H1 (cell line): ENCODE measurements at regions not wholly inside any gene's neighbourhood (a gene's known extent, or its start where the extent isn't known, plus 50 kb on each side); places are given as distances from the start of the nearest gene placed in this dataset.

Source experiments
- CTCF ChIA-PET: fragments of 300-600 bp; sonication (Branson Sonifier 250); formaldehyde crosslinking; loops from one replicate; lab custom pipeline; 2021; ENCODE audit not compliant: partially characterized antibody; lab: Charles Lee
- POLR2A ChIA-PET: fragments of 300-600 bp; sonication (Branson Sonifier 250); formaldehyde crosslinking; loops from one replicate; lab custom pipeline; 2021; ENCODE audit warnings: inconsistent platforms; ENCODE audit not compliant: partially characterized antibody; lab: Charles Lee
- DNase-seq, 2 experiments: peaks; one replicate each; pipeline versions ENCODE4 v3.0.0 to v3.0.0-alpha.2; 2010 to 2022; ENCODE audit warnings: low spot score in 2 of 2, low read depth in 1 of 2, mixed read lengths in 1 of 2
- FAIRE-seq: peaks from 2 replicates; lab custom pipeline; 2011; peaks lifted over from hg19 to GRCh38; lab: Jason Lieb, UNC
- H2AFZ ChIP-seq: 2 replicates; pipeline ENCODE4 v1.8.1; 2012; ENCODE audit warnings: low read length, inconsistent platforms
- H2AK5ac ChIP-seq: 2 replicates; pipeline ENCODE4 v1.6.1; 2013; ENCODE audit warnings: low read depth, low read length
- H2BK120ac ChIP-seq: replicated peaks from 2 replicates; pipeline ENCODE3; 2013; ENCODE audit warnings: low read depth, low read length, inconsistent platforms
- H2BK12ac ChIP-seq: 2 replicates; pipeline ENCODE4 v1.6.1; 2013; ENCODE audit warnings: low read depth, low read length
- H2BK15ac ChIP-seq: 2 replicates; pipeline ENCODE4 v1.6.1; 2013; ENCODE audit warnings: low read length
- H2BK20ac ChIP-seq: 2 replicates; pipeline ENCODE4 v1.6.1; 2013; ENCODE audit warnings: low read length
- H2BK5ac ChIP-seq: 2 replicates; pipeline ENCODE4 v1.6.1; 2013; ENCODE audit warnings: low read depth, low read length
- H3K14ac ChIP-seq: 2 replicates; pipeline ENCODE4 v1.6.1; 2013; ENCODE audit warnings: inconsistent platforms; ENCODE audit not compliant: insufficient read length
- H3K18ac ChIP-seq: 2 replicates; pipeline ENCODE4 v1.6.1; 2013; ENCODE audit warnings: low read length; ENCODE audit errors: extremely low read depth
- H3K23ac ChIP-seq: 2 replicates; pipeline ENCODE4 v1.6.1; 2013; ENCODE audit warnings: inconsistent platforms; ENCODE audit not compliant: insufficient read length
- H3K23me2 ChIP-seq: 2 replicates; pipeline ENCODE4 v1.6.1; 2013; ENCODE audit warnings: low read depth, low read length
- H3K27ac ChIP-seq: 2 replicates; pipeline ENCODE4 v1.6.1; 2011; ENCODE audit warnings: low read depth, low read length, inconsistent platforms
- H3K27me3 ChIP-seq, 4 experiments: replicated peaks in 1 of 4; 1 replicate in 1 of 4; 2 replicates in 3 of 4; pipeline versions ENCODE4 v1.6.1 to v1.8.1; 2011 to 2013; ENCODE audit warnings: low read length in 3 of 4, mild to moderate bottlenecking in 3 of 4, inconsistent platforms in 2 of 4, mixed read lengths in 2 of 4, moderate library complexity in 1 of 4; ENCODE audit not compliant: control insufficient read depth in 3 of 4, insufficient read depth in 3 of 4; ENCODE audit errors: extremely low read depth in 1 of 4
- H3K36me3 ChIP-seq, 4 experiments: 2 replicates each; pipeline versions ENCODE4 v1.6.1 to v1.8.1; 2011 to 2013; ENCODE audit warnings: mild to moderate bottlenecking in 4 of 4, low read length in 3 of 4, moderate library complexity in 2 of 4, control low read depth in 1 of 4, inconsistent platforms in 1 of 4; ENCODE audit not compliant: insufficient read depth in 4 of 4, control insufficient read depth in 2 of 4
- H3K4ac ChIP-seq: replicated peaks from 2 replicates; pipeline ENCODE3; 2013; ENCODE audit warnings: low read length, low read depth, mixed read lengths, inconsistent platforms; ENCODE audit not compliant: insufficient read length
- H3K4me1 ChIP-seq, 4 experiments: replicated peaks in 1 of 4; 1 replicate in 1 of 4; 2 replicates in 3 of 4; pipeline versions ENCODE4 v1.6.1 to v1.8.1; 2011 to 2013; ENCODE audit warnings: low read length in 3 of 4, inconsistent platforms in 2 of 4, mixed read lengths in 1 of 4; ENCODE audit not compliant: insufficient read depth in 4 of 4, control insufficient read depth in 3 of 4
- H3K4me2 ChIP-seq, 2 experiments: 2 replicates each; pipeline versions ENCODE4 v1.6.1 to v1.8.1; 2011 to 2013; ENCODE audit warnings: low read depth in 2 of 2, low read length in 2 of 2, control low read depth in 1 of 2, inconsistent platforms in 1 of 2, mild to moderate bottlenecking in 1 of 2; ENCODE audit not compliant: insufficient read depth in 1 of 2
- H3K4me3 ChIP-seq, 4 experiments: fragments of 200-600, 300-600 bp in 1 of 4; sonication (generic), shearing (Covaris generic), sonication (Bioruptor Twin) in 1 of 4; 2 replicates each; pipeline versions ENCODE4 v1.5.1 to v1.8.1; 2011 to 2016; ENCODE audit warnings: low read length in 4 of 4, low read depth in 3 of 4, control low read depth in 2 of 4, inconsistent platforms in 2 of 4, mild to moderate bottlenecking in 2 of 4, mixed read lengths in 1 of 4, moderate library complexity in 1 of 4; ENCODE audit not compliant: insufficient read depth in 2 of 4; ENCODE audit errors: extremely low read depth in 1 of 4
- H3K56ac ChIP-seq: replicated peaks from 2 replicates; pipeline ENCODE3; 2013; ENCODE audit warnings: low read depth, mild to moderate bottlenecking, mixed read lengths, low read length, inconsistent platforms; ENCODE audit not compliant: insufficient read length
- H3K79me1 ChIP-seq: 2 replicates; pipeline ENCODE4 v1.6.1; 2013; ENCODE audit warnings: low read depth, low read length, control low read depth
- H3K79me2 ChIP-seq, 2 experiments: 2 replicates each; pipeline versions ENCODE4 v1.6.1 to v1.8.1; 2012 to 2013; ENCODE audit warnings: low read length in 2 of 2, mild to moderate bottlenecking in 2 of 2, inconsistent platforms in 1 of 2; ENCODE audit not compliant: insufficient read depth in 2 of 2, control insufficient read depth in 1 of 2
- H3K9ac ChIP-seq, 4 experiments: replicated peaks in 1 of 4; 1 replicate in 1 of 4; 2 replicates in 3 of 4; pipeline versions ENCODE4 v1.6.1 to v1.8.1; 2011 to 2013; ENCODE audit warnings: low read depth in 3 of 4, low read length in 3 of 4, control low read depth in 2 of 4, mild to moderate bottlenecking in 2 of 4, moderate library complexity in 2 of 4, inconsistent platforms in 1 of 4; ENCODE audit errors: extremely low read depth in 1 of 4
- H3K9me3 ChIP-seq, 2 experiments: 2 replicates each; pipeline versions ENCODE4 v1.6.1 to v1.8.1; 2012 to 2013; ENCODE audit warnings: mild to moderate bottlenecking in 2 of 2, moderate library complexity in 2 of 2, control low read depth in 1 of 2, inconsistent platforms in 1 of 2, low read depth in 1 of 2, low read length in 1 of 2, mixed read lengths in 1 of 2; ENCODE audit not compliant: insufficient read depth in 2 of 2
- H4K20me1 ChIP-seq, 2 experiments: replicated peaks in 1 of 2; 2 replicates each; pipeline versions ENCODE3 to v1.8.1; 2011 to 2013; ENCODE audit warnings: inconsistent platforms in 2 of 2, low read length in 2 of 2, mild to moderate bottlenecking in 1 of 2; ENCODE audit not compliant: insufficient read depth in 2 of 2, control insufficient read depth in 1 of 2
- H4K5ac ChIP-seq: 2 replicates; pipeline ENCODE4 v1.6.1; 2013; ENCODE audit warnings: low read length, low read depth, mixed read lengths, inconsistent platforms; ENCODE audit not compliant: insufficient read length
- H4K8ac ChIP-seq: 2 replicates; pipeline ENCODE4 v1.8.0; 2013; ENCODE audit warnings: mild to moderate bottlenecking, moderate library complexity, low read length, inconsistent platforms; ENCODE audit not compliant: insufficient read depth; ENCODE audit errors: extremely low read depth
- H4K91ac ChIP-seq: replicated peaks from 2 replicates; pipeline ENCODE3; 2013; ENCODE audit warnings: low read length, mixed read lengths, inconsistent platforms; ENCODE audit not compliant: insufficient read length
- CBX5 ChIP-seq: fragments of 300-800, 300-1000 bp; sonication (generic); IDR thresholded peaks from 2 replicates; pipeline ENCODE4 v1.7.1; 2016; ENCODE audit warnings: antibody characterized with exemption, low read length, low read depth
- JUND ChIP-seq: IDR thresholded peaks from 2 replicates; pipeline ENCODE4 v1.6.1; 2011; ENCODE audit warnings: mild to moderate bottlenecking, improper control_type of control experiment, low read length
- MAFK ChIP-seq: IDR thresholded peaks from 2 replicates; pipeline ENCODE4 v1.6.1; 2012; ENCODE audit warnings: low read depth, mild to moderate bottlenecking, improper control_type of control experiment, low read length
- RAD21 ChIP-seq, 2 experiments: IDR thresholded peaks in 1 of 2; conservative IDR thresholded peaks in 1 of 2; 2 replicates each; pipeline ENCODE4 v1.6.1; 2011; ENCODE audit warnings: low read depth in 2 of 2, low read length in 2 of 2, improper control_type of control experiment in 1 of 2, inconsistent platforms in 1 of 2, mild to moderate bottlenecking in 1 of 2, moderate library complexity in 1 of 2
- RNF2 ChIP-seq: fragments of 200-900, 300-1000 bp; sonication (generic); IDR thresholded peaks from 2 replicates; pipeline ENCODE4 v1.7.1; 2016; ENCODE audit warnings: borderline replicate concordance, low read depth, mild to moderate bottlenecking, antibody characterized with exemption, low read length; ENCODE audit not compliant: poor library complexity, severe bottlenecking; ENCODE audit errors: missing control alignments
- SIN3A ChIP-seq, 2 experiments: IDR thresholded peaks in 1 of 2; conservative IDR thresholded peaks in 1 of 2; 2 replicates each; pipeline ENCODE4 v1.6.1; 2011 to 2012; ENCODE audit warnings: low read length in 2 of 2, improper control_type of control experiment in 1 of 2, low read depth in 1 of 2, mild to moderate bottlenecking in 1 of 2
- TBP ChIP-seq: IDR thresholded peaks from 2 replicates; pipeline ENCODE4 v1.6.1; 2011; ENCODE audit warnings: low read depth, low read length, improper control_type of control experiment
- TCF12 ChIP-seq: IDR thresholded peaks from 2 replicates; pipeline ENCODE4 v1.6.1; 2011; ENCODE audit warnings: low read depth, mild to moderate bottlenecking, low read length
- YY1 ChIP-seq: IDR thresholded peaks from 2 replicates; pipeline ENCODE4 v1.6.1; 2011; ENCODE audit warnings: low read depth, mild to moderate bottlenecking, low read length
- WGBS, 2 experiments: shearing (Covaris generic) in 1 of 2; methylation state at CpG; one replicate each; pipeline versions ENCODE4 v1.1.6 to v1.1.7; 2013 to 2015; ENCODE audit warnings: low lambda C conversion rate in 2 of 2, mixed read lengths in 2 of 2, inconsistent platforms in 1 of 2, low coverage in 1 of 2, missing lambda C conversion rate in 1 of 2; ENCODE audit not compliant: insufficient replicate concordance in 2 of 2, insufficient coverage in 1 of 2, insufficient read length in 1 of 2; ENCODE audit errors: extremely low coverage in 1 of 2, missing lambda C conversion rate in 1 of 2; 5-methylcytosine and 5-hydroxymethylcytosine counted together
- TF ChIP-seq, protein P1 (sequence below): IDR thresholded peaks from 2 replicates; pipeline ENCODE4 v1.6.1; 2012; ENCODE audit warnings: low read length, inconsistent platforms

GRCh38 chr12:3929875-3930615 is 56.8 kb upstream of the PARP11 start:
- Histone ChIP-seq H3K9ac (no peak overlapping the region), H2BK120ac (no peak overlapping the region), H2BK20ac (peak overlapping the region; percentile 13; the same call in 1 of the 2 replicates), H4K20me1 (no peaks in the 10 kb centered on the region), H2BK12ac (0 out of 2 replicates have a peak overlapping the region, but pooled peaks have one; percentile 56), H2BK15ac (no peak overlapping the region), H3K27me3 (no peaks in the 10 kb centered on the region), H3K79me1 (no peaks in the 10 kb centered on the region), H3K14ac (no peak overlapping the region), H3K56ac (no peak overlapping the region), H3K23me2 (no peaks in the 10 kb centered on the region), H2BK5ac (peak overlapping the region; percentile 30; the same call in 1 of the 2 replicates), H3K4ac (no peak overlapping the region), H3K79me2 (no peaks in the 10 kb centered on the region), H3K4me2 (no peak overlapping the region), H2AK5ac (no peak overlapping the region), H3K23ac (no peak overlapping the region), H3K9me3 (no peaks in the 10 kb centered on the region), H2AFZ (no peak overlapping the region), H3K18ac (no peak overlapping the region; the same call in 1 of the 2 replicates), H4K5ac (no peak overlapping the region), H4K91ac (no peak overlapping the region), H3K36me3 (no peaks in the 10 kb centered on the region), H3K4me3 (no peak overlapping the region), H4K8ac (no peak overlapping the region), H3K27ac (no peak overlapping the region), H3K4me1 (peaks cover 0 to 6% (median 3%) of the 10 kb centered on the region in 4 experiments; a peak in 2 of 7 replicates)
- DNase-seq, result no peak
- CTCF ChIA-PET, result interaction anchor here (1.0 to 1.4 kb wide), 2 partner anchors 44 to 56 kb away, joined by 3 to 7 read pairs; no protein-coding TSS in a partner anchor
- POLR2A ChIA-PET, result interaction anchor here (0.6 kb wide), 1 partner anchor 44 kb away, joined by 3 read pairs; no protein-coding TSS in a partner anchor
- FAIRE-seq, result no peak
- WGBS, 2 experiments, result 82% methylated on average over 10 of the region's 10 CpGs; no CpG with 5 or more reads in 1 of the 2 experiments
- TF ChIP-seq CBX5 (no peak), TCF12 (no peak), RAD21 (IDR thresholded peaks at IDR 0.05 in 1 of 2, conservative IDR thresholded peaks at IDR 0.05 in 1 of 2; ENCODE audit: low read depth in 2 of 2, low read length in 2 of 2) (no peak), SIN3A (conservative IDR thresholded peaks at IDR 0.05 in 1 of 2, IDR thresholded peaks at IDR 0.05 in 1 of 2; ENCODE audit: low read depth in 1 of 2, low read length in 2 of 2) (no peak), MAFK (no peak), JUND (no peak), RNF2 (no peak), TBP (no peak), YY1 (no peak)
- TF ChIP-seq, protein P1, sequence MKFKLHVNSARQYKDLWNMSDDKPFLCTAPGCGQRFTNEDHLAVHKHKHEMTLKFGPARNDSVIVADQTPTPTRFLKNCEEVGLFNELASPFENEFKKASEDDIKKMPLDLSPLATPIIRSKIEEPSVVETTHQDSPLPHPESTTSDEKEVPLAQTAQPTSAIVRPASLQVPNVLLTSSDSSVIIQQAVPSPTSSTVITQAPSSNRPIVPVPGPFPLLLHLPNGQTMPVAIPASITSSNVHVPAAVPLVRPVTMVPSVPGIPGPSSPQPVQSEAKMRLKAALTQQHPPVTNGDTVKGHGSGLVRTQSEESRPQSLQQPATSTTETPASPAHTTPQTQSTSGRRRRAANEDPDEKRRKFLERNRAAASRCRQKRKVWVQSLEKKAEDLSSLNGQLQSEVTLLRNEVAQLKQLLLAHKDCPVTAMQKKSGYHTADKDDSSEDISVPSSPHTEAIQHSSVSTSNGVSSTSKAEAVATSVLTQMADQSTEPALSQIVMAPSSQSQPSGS, result no peak
